WI38 (cell line): ENCODE measurements at regions not wholly inside any gene's neighbourhood (a gene's known extent, or its start where the extent isn't known, plus 50 kb on each side); places are given as distances from the start of the nearest gene placed in this dataset.

Experiments
- H3K4me3 ChIP-seq: 2 replicates; pipeline ENCODE4 v1.5.1; 2011; ENCODE audit warnings: low read depth, mild to moderate bottlenecking, control low read depth, low read length
- CTCF ChIP-seq: IDR thresholded peaks from 2 replicates; pipeline ENCODE4 v1.5.1; 2012; ENCODE audit warnings: low read depth, mild to moderate bottlenecking, control low read depth, low read length

- no peak overlapping the region for H3K4me3 ChIP-seq
These were observed 534.7 kb upstream of the ARGLU1 start for GRCh38 chr13:107102676-107103075.

GRCh38 chr13:107099661-107100060 lies 531.7 kb upstream of the ARGLU1 start:
- H3K4me3 ChIP-seq: no peak overlapping the region
- no peak for TF ChIP-seq CTCF

More at GRCh38 chr13:107102676-107103075, 534.7 kb upstream of the ARGLU1 start:
- no peak for TF ChIP-seq CTCF

GRCh38 chr13:107097916-107098315 lies 530.0 kb upstream of the ARGLU1 start:
- H3K4me3 ChIP-seq: no peak overlapping the region
- no peak for TF ChIP-seq CTCF

- TF ChIP-seq CTCF: no peak
- no peak overlapping the region for H3K4me3 ChIP-seq
These were observed 527.9 kb upstream of the ARGLU1 start for GRCh38 chr13:107095876-107096275.

GRCh38 chr13:107091861-107092260 lies 523.9 kb upstream of the ARGLU1 start:
- H3K4me3 ChIP-seq: no peak overlapping the region
- TF ChIP-seq CTCF: no peak

- no peak overlapping the region for H3K4me3 ChIP-seq
- TF ChIP-seq CTCF: no peak
These were observed 523.5 kb upstream of the ARGLU1 start for GRCh38 chr13:107091428-107091827.

GRCh38 chr13:107088061-107088460 lies 520.1 kb upstream of the ARGLU1 start:
- H3K4me3 ChIP-seq: no peak overlapping the region
- TF ChIP-seq CTCF: no peak
